Vagina (tissue), 2 donors: ENCODE measurements at regions not wholly inside any gene's neighbourhood (a gene's known extent, or its start where the extent isn't known, plus 50 kb on each side); places are given as distances from the start of the nearest gene placed in this dataset.
"Not testable (repeated sequence)": the region's sequence is repeated elsewhere in the genome, so short reads cannot be mapped to it uniquely, and the experiment has no call there.

Source experiments
- DNase-seq, 2 donors: peaks; one replicate each; pipeline ENCODE4 v3.0.0-alpha.2; 2017; ENCODE audit errors: extremely low spot score in 2 of 2
- H3K27ac ChIP-seq: fragments of 200-600 bp; sonication (generic); one replicate; pipeline ENCODE4 v1.5.1; 2019
- H3K27me3 ChIP-seq: fragments of 200-600 bp; sonication (generic); one replicate; pipeline ENCODE4 v1.5.1; 2019
- H3K36me3 ChIP-seq, 2 donors: fragments of 200-600 bp; sonication (generic); one replicate each; pipeline ENCODE4 v1.5.1; 2017 to 2019
- H3K4me1 ChIP-seq: fragments of 200-600 bp; sonication (generic); one replicate; pipeline ENCODE4 v1.5.1; 2019
- H3K4me3 ChIP-seq, 2 donors: fragments of 200-600 bp; sonication (generic); 1 replicate in 1 of 2; 2 replicates in 1 of 2; pipeline ENCODE4 v1.5.1; 2016 to 2019
- H3K9me3 ChIP-seq: fragments of 200-600 bp; sonication (generic); one replicate; pipeline ENCODE4 v1.5.1; 2019
- POLR2A ChIP-seq, 2 donors: fragments of 450-650 bp; IDR thresholded peaks; one replicate each; pipeline ENCODE4 v1.6.1; 2017; ENCODE audit warnings: antibody characterized with exemption in 2 of 2, mild to moderate bottlenecking in 2 of 2, moderate library complexity in 2 of 2
- POLR2AphosphoS5 ChIP-seq, 2 donors: sonication (generic); formaldehyde crosslinking; IDR thresholded peaks; one replicate each; pipeline ENCODE4 v1.9.0; 2017; ENCODE audit warnings: antibody characterized with exemption in 2 of 2, mild to moderate bottlenecking in 2 of 2, low read depth in 1 of 2; ENCODE audit not compliant: insufficient read depth in 1 of 2
- intact Hi-C: fragments of 100-400 bp; cut with DNase I; formaldehyde crosslinking; loops from one replicate; pipeline ENCODE4 v1.15.1; 2023
- TF ChIP-seq, protein P1 (sequence below), 3 experiments: fragments of 450-650 bp in 2 of 3; fragments of 200-600 bp in 1 of 3; sonication (generic) in 1 of 3; IDR thresholded peaks; one replicate each; pipeline ENCODE4 v1.5.1; 2017 to 2019; ENCODE audit warnings: antibody characterized with exemption in 3 of 3, mild to moderate bottlenecking in 2 of 3, moderate library complexity in 2 of 3

DNA sequence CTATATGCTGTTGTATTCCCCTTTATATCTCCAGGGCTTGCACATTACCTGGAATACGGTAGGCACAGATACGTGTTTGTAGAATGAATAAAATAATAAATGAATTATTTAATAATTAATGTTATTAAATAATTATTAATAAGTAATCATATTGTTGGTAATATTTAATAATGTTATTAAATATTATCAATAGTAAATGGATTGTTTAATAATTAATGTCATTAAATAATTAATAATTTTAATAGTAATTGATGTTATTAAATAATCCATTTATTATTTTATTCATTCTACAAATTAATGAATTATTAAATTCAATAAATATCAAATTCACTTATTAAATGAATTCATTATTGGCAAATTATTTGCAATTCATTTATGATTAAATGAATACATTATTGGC is 175.1 kb downstream of the MATN1 start:
- Histone ChIP-seq H3K36me3 (no peaks in the 10 kb centered on the region), H3K4me3 (no peak overlapping the region), H3K27ac (no peak overlapping the region), H3K4me1 (no peaks in the 10 kb centered on the region), H3K27me3 (no peaks in the 10 kb centered on the region), H3K9me3 (no peaks in the 10 kb centered on the region)
- TF ChIP-seq, protein P1, sequence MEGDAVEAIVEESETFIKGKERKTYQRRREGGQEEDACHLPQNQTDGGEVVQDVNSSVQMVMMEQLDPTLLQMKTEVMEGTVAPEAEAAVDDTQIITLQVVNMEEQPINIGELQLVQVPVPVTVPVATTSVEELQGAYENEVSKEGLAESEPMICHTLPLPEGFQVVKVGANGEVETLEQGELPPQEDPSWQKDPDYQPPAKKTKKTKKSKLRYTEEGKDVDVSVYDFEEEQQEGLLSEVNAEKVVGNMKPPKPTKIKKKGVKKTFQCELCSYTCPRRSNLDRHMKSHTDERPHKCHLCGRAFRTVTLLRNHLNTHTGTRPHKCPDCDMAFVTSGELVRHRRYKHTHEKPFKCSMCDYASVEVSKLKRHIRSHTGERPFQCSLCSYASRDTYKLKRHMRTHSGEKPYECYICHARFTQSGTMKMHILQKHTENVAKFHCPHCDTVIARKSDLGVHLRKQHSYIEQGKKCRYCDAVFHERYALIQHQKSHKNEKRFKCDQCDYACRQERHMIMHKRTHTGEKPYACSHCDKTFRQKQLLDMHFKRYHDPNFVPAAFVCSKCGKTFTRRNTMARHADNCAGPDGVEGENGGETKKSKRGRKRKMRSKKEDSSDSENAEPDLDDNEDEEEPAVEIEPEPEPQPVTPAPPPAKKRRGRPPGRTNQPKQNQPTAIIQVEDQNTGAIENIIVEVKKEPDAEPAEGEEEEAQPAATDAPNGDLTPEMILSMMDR (IDR thresholded peaks at IDR 0.05) = no peak
- no peak for DNase-seq
- intact Hi-C loops = no loop called here

DNA sequence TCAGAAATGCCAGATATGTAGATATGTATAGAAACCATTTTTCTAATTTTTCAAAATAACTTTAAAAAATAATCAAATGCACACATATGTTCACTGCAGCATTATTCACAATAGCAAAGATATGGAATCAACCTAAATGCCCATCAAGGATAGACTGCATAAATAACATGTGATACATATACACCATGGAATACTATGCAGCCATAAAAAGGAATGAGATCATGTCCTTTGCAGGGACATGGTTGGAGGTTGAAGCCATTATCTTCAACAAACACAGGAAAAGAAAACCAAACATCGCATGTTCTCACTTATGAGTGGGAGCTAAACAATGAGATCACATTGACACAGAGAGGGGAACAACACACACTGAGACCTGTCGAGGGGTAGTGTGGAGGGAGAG is 176.1 kb downstream of the MATN1 start:
- H3K4me1 ChIP-seq = not testable (repeated sequence)

DNA sequence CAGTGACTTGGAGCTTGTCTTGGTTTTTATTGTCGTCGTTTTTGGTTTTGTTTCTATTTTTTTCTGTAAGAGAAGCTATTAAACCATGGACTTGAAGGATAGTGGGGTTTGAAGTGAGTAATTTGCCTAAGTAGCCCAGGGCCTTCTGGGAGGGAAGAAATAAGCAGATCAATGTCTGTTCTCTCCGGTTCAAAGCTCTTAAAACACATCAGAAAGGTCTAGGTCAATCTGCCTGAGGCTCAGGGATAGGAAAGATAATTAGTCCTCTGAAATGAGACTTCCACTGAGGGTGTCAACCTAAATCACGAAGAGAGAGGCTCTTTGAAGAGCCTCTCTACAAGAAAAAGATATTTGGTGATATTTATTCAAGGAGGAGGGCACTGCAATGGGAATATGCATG is 178.0 kb downstream of the MATN1 start:
- no peaks in the 10 kb centered on the region for H3K27me3 ChIP-seq
- intact Hi-C loops = no loop called here
- no peaks in the 10 kb centered on the region for H3K36me3 ChIP-seq
- no peak overlapping the region for H3K27ac ChIP-seq
- H3K4me1 ChIP-seq = no peaks in the 10 kb centered on the region
- TF ChIP-seq POLR2AphosphoS5 (IDR thresholded peaks at IDR 0.05; ENCODE audit: insufficient read depth in 1 of 2, low read depth in 1 of 2) (no peak), POLR2A (IDR thresholded peaks at IDR 0.05) (no peak)
- TF ChIP-seq, protein P1 (IDR thresholded peaks at IDR 0.05) = no peak
- no peak overlapping the region for H3K4me3 ChIP-seq
- H3K9me3 ChIP-seq = no peaks in the 10 kb centered on the region
- no peak for DNase-seq

More for the DNA sequence above, 176.1 kb downstream of the MATN1 start:
- H3K27me3 ChIP-seq, H3K9me3 ChIP-seq, H3K27ac ChIP-seq, DNase-seq, H3K36me3 ChIP-seq, H3K4me3 ChIP-seq, intact Hi-C loops: not testable (repeated sequence)

DNA sequence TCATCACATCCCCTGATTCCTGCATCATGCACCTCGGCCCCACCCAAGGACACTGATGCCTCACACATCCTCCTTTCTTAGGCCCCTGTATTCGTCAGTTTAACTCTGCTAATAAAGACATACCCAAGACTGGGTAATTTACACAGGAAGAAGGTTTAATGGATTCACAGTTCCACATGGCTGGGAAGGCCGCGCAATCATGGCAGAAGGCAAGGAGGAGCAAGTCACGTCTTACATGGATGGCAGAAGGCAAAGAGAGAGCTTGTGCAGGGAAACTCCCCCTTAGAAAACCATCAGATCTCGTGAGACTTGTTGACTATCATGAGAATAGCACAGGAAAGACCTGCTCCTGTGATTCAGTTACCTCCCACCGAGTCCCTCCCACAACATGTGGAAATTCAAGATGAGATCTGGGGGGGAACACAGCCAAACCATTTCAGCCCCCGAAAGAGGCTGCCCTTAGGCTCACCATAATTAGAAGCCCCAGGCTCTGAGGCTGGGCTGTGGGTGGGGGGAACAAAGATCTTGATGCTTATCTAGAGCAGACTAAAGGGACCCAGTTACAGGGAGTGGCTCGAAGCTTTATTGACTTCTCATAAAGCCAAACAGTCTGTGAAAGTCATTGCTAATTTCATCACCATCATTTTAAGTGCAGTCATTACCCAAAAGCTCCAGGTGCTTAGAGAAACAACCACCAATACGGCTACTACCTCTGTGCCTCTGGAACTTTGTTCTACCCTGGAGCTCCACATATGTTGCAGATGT is 181.5 kb downstream of the MATN1 start:
- no peak overlapping the region for H3K4me3 ChIP-seq
- H3K4me1 ChIP-seq = no peaks in the 10 kb centered on the region
- H3K9me3 ChIP-seq = no peaks in the 10 kb centered on the region
- TF ChIP-seq, protein P1 (IDR thresholded peaks at IDR 0.05) = no peak
- TF ChIP-seq POLR2AphosphoS5 (IDR thresholded peaks at IDR 0.05; ENCODE audit: insufficient read depth in 1 of 2, low read depth in 1 of 2) (no peak), POLR2A (IDR thresholded peaks at IDR 0.05) (no peak)
- intact Hi-C loops = no loop called here
- no peak overlapping the region for H3K27ac ChIP-seq
- H3K36me3 ChIP-seq = no peaks in the 10 kb centered on the region
- H3K27me3 ChIP-seq = no peaks in the 10 kb centered on the region
- no peak for DNase-seq

DNA sequence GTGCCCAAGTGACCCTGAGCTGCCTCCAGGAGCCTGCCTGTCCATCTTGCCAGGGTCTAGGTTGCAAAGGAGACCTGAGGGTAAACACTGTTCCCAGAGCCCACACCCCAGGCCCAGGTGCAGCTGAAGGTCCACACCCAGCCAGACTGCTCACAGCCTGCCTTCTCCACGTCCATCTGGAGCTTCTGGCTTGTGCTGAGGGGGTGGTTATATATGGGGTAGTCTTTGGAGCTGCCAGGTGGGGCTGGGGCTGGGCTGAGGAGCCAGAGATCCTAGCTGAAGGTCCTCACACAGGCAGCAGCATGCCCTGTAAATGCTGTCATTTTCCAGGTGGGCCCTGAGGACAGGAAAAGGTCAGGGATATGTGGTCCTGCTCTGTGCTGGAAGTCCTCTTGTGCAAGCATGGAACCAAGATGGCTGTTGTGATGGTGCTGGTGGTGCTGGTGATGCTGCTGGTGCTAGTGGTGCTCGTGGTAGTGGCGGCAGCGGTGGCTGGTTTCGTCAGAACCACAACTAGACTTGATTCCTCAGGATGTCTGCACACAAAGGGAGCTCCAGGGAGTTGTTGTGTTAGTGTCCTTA is 182.7 kb downstream of the MATN1 start:
- Histone ChIP-seq H3K4me1 (no peaks in the 10 kb centered on the region), H3K4me3 (no peak overlapping the region), H3K27ac (no peak overlapping the region), H3K36me3 (no peaks in the 10 kb centered on the region), H3K27me3 (no peaks in the 10 kb centered on the region), H3K9me3 (no peaks in the 10 kb centered on the region)
- no peak for TF ChIP-seq POLR2AphosphoS5 (IDR thresholded peaks at IDR 0.05; ENCODE audit: insufficient read depth in 1 of 2, low read depth in 1 of 2)
- no peak for TF ChIP-seq POLR2A (IDR thresholded peaks at IDR 0.05)
- TF ChIP-seq, protein P1 (IDR thresholded peaks at IDR 0.05) = no peak
- DNase-seq = peak in 1 of 2 donors; percentile 93
- intact Hi-C loops = no loop called here
